IMR-90 (cell line): ENCODE measurements at regions not wholly inside any gene's neighbourhood (a gene's known extent, or its start where the extent isn't known, plus 50 kb on each side); places are given as distances from the start of the nearest gene placed in this dataset.

ENCODE experiments used
- ATAC-seq: fragments of 200-7000 bp; cut with Tn5 transposase; 2 replicates; pipeline ENCODE4 v1.9.1; 2020; ENCODE audit warnings: low read depth, mild to moderate bottlenecking, moderate library complexity
- BruUV-seq: library from RNA; stranded (reverse); fragments of 400-500 nt; replicated peaks from 2 replicates; lab custom pipeline; 2021; lab: Mats Ljungman, UMichigan
- CTCF ChIA-PET: fragments of 300-600 bp; formaldehyde crosslinking; extraction: SDS; loops from one replicate; lab custom pipeline; 2021; ENCODE audit warnings: antibody characterized with exemption; lab: Yijun Ruan, JAX
- POLR2A ChIA-PET: fragments of 300-600 bp; sonication (Branson Sonifier 250); formaldehyde crosslinking; loops from one replicate; lab custom pipeline; 2022; ENCODE audit warnings: antibody characterized with exemption; ENCODE audit not compliant: unreplicated experiment; lab: Charles Lee
- DNase-seq: peaks from one replicate; pipeline ENCODE4 v3.0.0; 2013
- H2AFZ ChIP-seq: replicated peaks from 2 replicates; pipeline ENCODE3; 2013; ENCODE audit warnings: low read length, mild to moderate bottlenecking; ENCODE audit not compliant: poor library complexity
- H2AK5ac ChIP-seq: 2 replicates; pipeline ENCODE4 v1.6.1; 2013; ENCODE audit warnings: low read depth, low read length, inconsistent platforms
- H2AK9ac ChIP-seq: replicated peaks from 2 replicates; pipeline ENCODE3; 2013; ENCODE audit warnings: mild to moderate bottlenecking, low read depth, low read length, moderate library complexity; ENCODE audit not compliant: poor library complexity
- H2BK120ac ChIP-seq: 2 replicates; pipeline ENCODE4 v1.6.1; 2013; ENCODE audit warnings: low read depth, low read length, inconsistent platforms
- H2BK15ac ChIP-seq: 3 replicates; pipeline ENCODE4 v1.6.1; 2013; ENCODE audit warnings: low read depth, low read length, inconsistent platforms
- H2BK20ac ChIP-seq: 2 replicates; pipeline ENCODE4 v1.6.1; 2013; ENCODE audit warnings: low read depth, mild to moderate bottlenecking, inconsistent platforms, low read length, moderate library complexity
- H2BK5ac ChIP-seq: 2 replicates; pipeline ENCODE4 v1.6.1; 2013; ENCODE audit warnings: mild to moderate bottlenecking, low read depth, low read length, inconsistent platforms; ENCODE audit not compliant: poor library complexity, severe bottlenecking
- H3K14ac ChIP-seq: replicated peaks from 2 replicates; pipeline ENCODE4 v1.6.1; 2013; ENCODE audit warnings: low read depth, low read length, inconsistent platforms
- H3K18ac ChIP-seq: 2 replicates; pipeline ENCODE4 v1.6.1; 2013; ENCODE audit warnings: low read depth, low read length, control low read depth
- H3K23ac ChIP-seq: 2 replicates; pipeline ENCODE4 v1.6.1; 2013; ENCODE audit warnings: low read depth, low read length, inconsistent platforms
- H3K27ac ChIP-seq: 2 replicates; pipeline ENCODE4 v1.5.1; 2013; ENCODE audit warnings: mild to moderate bottlenecking, control low read depth, low read length; ENCODE audit not compliant: insufficient read depth
- H3K27me3 ChIP-seq: 2 replicates; pipeline ENCODE4 v1.6.1; 2013; ENCODE audit warnings: low read length; ENCODE audit not compliant: control insufficient read depth, insufficient read depth
- H3K36me3 ChIP-seq: 2 replicates; pipeline ENCODE4 v1.6.1; 2013; ENCODE audit warnings: low read length, mixed read lengths; ENCODE audit not compliant: control insufficient read depth, insufficient read depth
- H3K4ac ChIP-seq: 2 replicates; pipeline ENCODE4 v1.6.1; 2013; ENCODE audit warnings: low read depth, low read length, inconsistent platforms
- H3K4me1 ChIP-seq: 2 replicates; pipeline ENCODE4 v1.6.1; 2013; ENCODE audit warnings: low read length, mixed read lengths; ENCODE audit not compliant: control insufficient read depth, insufficient read depth
- H3K4me2 ChIP-seq: 2 replicates; pipeline ENCODE4 v1.6.1; 2013; ENCODE audit warnings: low read depth, mild to moderate bottlenecking, control low read depth, low read length, moderate library complexity
- H3K4me3 ChIP-seq: 2 replicates; pipeline ENCODE4 v1.5.1; 2013; ENCODE audit warnings: low read depth, mild to moderate bottlenecking, control low read depth, low read length, moderate library complexity; ENCODE audit not compliant: insufficient read depth
- H3K56ac ChIP-seq: 2 replicates; pipeline ENCODE4 v1.6.1; 2013; ENCODE audit warnings: low read length, inconsistent platforms; ENCODE audit not compliant: insufficient read depth; ENCODE audit errors: extremely low read depth
- H3K79me1 ChIP-seq, 2 experiments: 2 replicates each; pipeline ENCODE4 v1.6.1; 2013; ENCODE audit warnings: low read length in 2 of 2, inconsistent platforms in 1 of 2, low read depth in 1 of 2
- H3K9ac ChIP-seq: 2 replicates; pipeline ENCODE4 v1.6.1; 2013; ENCODE audit warnings: low read depth, low read length, control low read depth
- H3K9me1 ChIP-seq: 2 replicates; pipeline ENCODE4 v1.6.1; 2013; ENCODE audit warnings: low read length, inconsistent platforms; ENCODE audit not compliant: insufficient read depth
- H3K9me3 ChIP-seq: 2 replicates; pipeline ENCODE4 v1.6.1; 2013; ENCODE audit warnings: low read length; ENCODE audit not compliant: control insufficient read depth, insufficient read depth
- H4K20me1 ChIP-seq: 2 replicates; pipeline ENCODE4 v1.6.1; 2013; ENCODE audit warnings: low read length, inconsistent platforms; ENCODE audit not compliant: insufficient read depth
- H4K5ac ChIP-seq: 2 replicates; pipeline ENCODE4 v1.6.1; 2013; ENCODE audit warnings: mild to moderate bottlenecking, low read depth, low read length, control low read depth
- H4K8ac ChIP-seq, 2 experiments: 2 replicates each; pipeline ENCODE4 v1.6.1; 2013; ENCODE audit warnings: low read depth in 2 of 2, low read length in 2 of 2, control low read depth in 1 of 2, inconsistent platforms in 1 of 2
- H4K91ac ChIP-seq: 2 replicates; pipeline ENCODE4 v1.6.1; 2013; ENCODE audit warnings: low read depth, low read length, inconsistent platforms; ENCODE audit not compliant: insufficient read depth
- BHLHE40 ChIP-seq: fragments of 150-350 bp; IDR thresholded peaks from 2 replicates; pipeline ENCODE4 v1.6.1; 2016; ENCODE audit warnings: mild to moderate bottlenecking, low read depth, low read length
- CEBPB ChIP-seq: IDR thresholded peaks from 2 replicates; pipeline ENCODE4 v1.6.1; 2012; ENCODE audit warnings: low read depth, low read length, improper control_type of control experiment
- CHD1 ChIP-seq: IDR thresholded peaks from 2 replicates; pipeline ENCODE4 v1.6.1; 2012; ENCODE audit warnings: low read depth, low read length, improper control_type of control experiment
- FOS ChIP-seq: fragments of 150-350 bp; IDR thresholded peaks from 2 replicates; pipeline ENCODE4 v1.6.1; 2016; ENCODE audit warnings: low read depth, low read length
- MAFK ChIP-seq: IDR thresholded peaks from 2 replicates; pipeline ENCODE4 v1.6.1; 2012; ENCODE audit warnings: low read depth, low read length, improper control_type of control experiment
- MAZ ChIP-seq: IDR thresholded peaks from 2 replicates; pipeline ENCODE4 v1.6.1; 2012; ENCODE audit warnings: low read depth, mild to moderate bottlenecking, low read length, improper control_type of control experiment, moderate library complexity, borderline replicate concordance
- MXI1 ChIP-seq: IDR thresholded peaks from 2 replicates; pipeline ENCODE4 v1.6.1; 2012; ENCODE audit warnings: low read depth, mild to moderate bottlenecking, low read length, moderate library complexity, borderline replicate concordance
- NFE2L2 ChIP-seq: fragments of 150-350 bp; IDR thresholded peaks from 2 replicates; pipeline ENCODE4 v1.6.1; 2016; ENCODE audit warnings: low read depth, mild to moderate bottlenecking, low read length
- POLR2A ChIP-seq: IDR thresholded peaks from 2 replicates; pipeline ENCODE4 v1.6.1; 2012; ENCODE audit warnings: mild to moderate bottlenecking, low read depth, low read length
- RAD21 ChIP-seq: IDR thresholded peaks from 2 replicates; pipeline ENCODE4 v1.6.1; 2012; ENCODE audit warnings: low read length, improper control_type of control experiment
- RCOR1 ChIP-seq: IDR thresholded peaks from 2 replicates; pipeline ENCODE4 v1.6.1; 2012; ENCODE audit warnings: mild to moderate bottlenecking, low read length, improper control_type of control experiment; ENCODE audit not compliant: insufficient replicate concordance
- RFX5 ChIP-seq: IDR thresholded peaks from 2 replicates; pipeline ENCODE4 v1.8.0; 2012; ENCODE audit warnings: low read depth, mild to moderate bottlenecking, low read length, moderate library complexity
- SMC3 ChIP-seq: fragments of 150-350 bp; IDR thresholded peaks from 2 replicates; pipeline ENCODE4 v1.6.1; 2016; ENCODE audit warnings: low read depth, mild to moderate bottlenecking, antibody characterized with exemption, low read length, moderate library complexity
- USF2 ChIP-seq: fragments of 150-350 bp; IDR thresholded peaks from 2 replicates; pipeline ENCODE4 v1.6.1; 2017; ENCODE audit warnings: mild to moderate bottlenecking, antibody characterized with exemption, low read length, low read depth
- WGBS, 2 experiments: methylation state at CpG; one replicate each; pipeline versions ENCODE4 v1.1.5 to v1.1.7; 2013; ENCODE audit warnings: missing lambda C conversion rate in 2 of 2; ENCODE audit not compliant: insufficient read length in 1 of 2; ENCODE audit errors: extremely low coverage in 2 of 2; 5-methylcytosine and 5-hydroxymethylcytosine counted together
- dilution Hi-C: fragments of 300-500 bp; cut with HindIII; formaldehyde crosslinking; loops from one replicate; pipeline ENCODE4 v1.14.3; 2018; ENCODE audit warnings: low sequenced_read_pairs; ENCODE audit not compliant: unreplicated experiment
- in situ Hi-C: fragments of 300-500 bp; cut with MboI; formaldehyde crosslinking; loops from 3 replicates; pipeline ENCODE4 v1.14.3; 2019; ENCODE audit warnings: low sequenced_read_pairs, inconsistent platforms, mixed read lengths
- intact Hi-C: fragments of 100-400 bp; cut with micrococcal nuclease; formaldehyde crosslinking; loops from 2 replicates; pipeline ENCODE4 v1.10.0; 2022
- TF ChIP-seq, protein P1 (sequence below): conservative IDR thresholded peaks from 2 replicates; pipeline ENCODE4 v1.5.1; 2012; ENCODE audit warnings: mild to moderate bottlenecking, low read depth, low read length, improper control_type of control experiment
- TF ChIP-seq, protein P2 (sequence below): fragments of 150-350 bp; IDR thresholded peaks from 2 replicates; pipeline ENCODE4 v1.6.1; 2016; ENCODE audit warnings: low read depth, mild to moderate bottlenecking, low read length, moderate library complexity, borderline replicate concordance

DNA sequence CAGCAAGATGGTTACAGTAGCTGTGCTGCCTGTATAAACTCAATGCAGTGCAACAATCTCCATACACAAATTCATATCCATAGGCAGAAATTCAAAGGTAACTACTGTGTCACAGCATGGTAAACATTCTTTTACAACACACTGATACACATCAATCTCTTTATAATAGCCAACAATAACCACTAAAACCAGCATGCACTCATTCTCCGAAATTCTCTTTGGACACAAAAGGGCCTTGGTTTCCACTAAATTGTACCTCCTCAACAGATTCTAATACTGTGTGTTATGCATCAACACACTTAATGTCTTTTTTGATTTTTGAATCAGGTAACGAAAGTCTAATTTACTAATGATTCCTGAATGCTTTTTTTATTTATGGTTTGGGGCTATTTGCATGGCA lies 1323.7 kb downstream of the GRIK2 start:
- no peak overlapping the region for H4K5ac ChIP-seq
- H2BK15ac ChIP-seq, result no peak overlapping the region
- H4K91ac ChIP-seq, result no peak overlapping the region
- H3K9me3 ChIP-seq, result no peaks in the 10 kb centered on the region
- no peak overlapping the region for H2BK120ac ChIP-seq
- POLR2A ChIA-PET, result no interaction called here
- no peak overlapping the region for H3K56ac ChIP-seq
- no peak overlapping the region for H4K8ac ChIP-seq
- CTCF ChIA-PET, result interaction anchor here (0.6 kb wide), 1 partner anchor 725 kb away, joined by 4 read pairs; no protein-coding TSS in a partner anchor
- no peak overlapping the region for H2BK20ac ChIP-seq
- no peak overlapping the region for H2AK5ac ChIP-seq
- H3K14ac ChIP-seq, result no peak overlapping the region
- in situ Hi-C loops (no loop called here), intact Hi-C loops (no loop called here), dilution Hi-C loops (no loop called here)
- no peak overlapping the region for H3K4me2 ChIP-seq
- no peak overlapping the region for H3K9ac ChIP-seq
- no peak overlapping the region for H3K18ac ChIP-seq
- no TSS peak for BruUV-seq
- no peak overlapping the region for H3K23ac ChIP-seq
- no peaks in the 10 kb centered on the region for H3K4me1 ChIP-seq
- ATAC-seq (no peak), DNase-seq (no peak)
- WGBS, 2 experiments, result 20% methylated on average over 1 of the region's 2 CpGs; no CpG with 5 or more reads in 1 of the 2 experiments
- no peak overlapping the region for H3K27ac ChIP-seq
- no peak overlapping the region for H3K4me3 ChIP-seq
- H4K20me1 ChIP-seq, result no peaks in the 10 kb centered on the region
- TF ChIP-seq RCOR1, result no peak
- no peak for TF ChIP-seq RFX5
- TF ChIP-seq FOS, result no peak
- TF ChIP-seq MAFK, result no peak
- no peak for TF ChIP-seq CEBPB
- TF ChIP-seq MAZ, result no peak
- no peak for TF ChIP-seq CHD1
- no peak for TF ChIP-seq MXI1
- TF ChIP-seq, protein P1, sequence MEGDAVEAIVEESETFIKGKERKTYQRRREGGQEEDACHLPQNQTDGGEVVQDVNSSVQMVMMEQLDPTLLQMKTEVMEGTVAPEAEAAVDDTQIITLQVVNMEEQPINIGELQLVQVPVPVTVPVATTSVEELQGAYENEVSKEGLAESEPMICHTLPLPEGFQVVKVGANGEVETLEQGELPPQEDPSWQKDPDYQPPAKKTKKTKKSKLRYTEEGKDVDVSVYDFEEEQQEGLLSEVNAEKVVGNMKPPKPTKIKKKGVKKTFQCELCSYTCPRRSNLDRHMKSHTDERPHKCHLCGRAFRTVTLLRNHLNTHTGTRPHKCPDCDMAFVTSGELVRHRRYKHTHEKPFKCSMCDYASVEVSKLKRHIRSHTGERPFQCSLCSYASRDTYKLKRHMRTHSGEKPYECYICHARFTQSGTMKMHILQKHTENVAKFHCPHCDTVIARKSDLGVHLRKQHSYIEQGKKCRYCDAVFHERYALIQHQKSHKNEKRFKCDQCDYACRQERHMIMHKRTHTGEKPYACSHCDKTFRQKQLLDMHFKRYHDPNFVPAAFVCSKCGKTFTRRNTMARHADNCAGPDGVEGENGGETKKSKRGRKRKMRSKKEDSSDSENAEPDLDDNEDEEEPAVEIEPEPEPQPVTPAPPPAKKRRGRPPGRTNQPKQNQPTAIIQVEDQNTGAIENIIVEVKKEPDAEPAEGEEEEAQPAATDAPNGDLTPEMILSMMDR, result no peak
- TF ChIP-seq POLR2A, result no peak
- TF ChIP-seq SMC3, result no peak
- TF ChIP-seq, protein P2, sequence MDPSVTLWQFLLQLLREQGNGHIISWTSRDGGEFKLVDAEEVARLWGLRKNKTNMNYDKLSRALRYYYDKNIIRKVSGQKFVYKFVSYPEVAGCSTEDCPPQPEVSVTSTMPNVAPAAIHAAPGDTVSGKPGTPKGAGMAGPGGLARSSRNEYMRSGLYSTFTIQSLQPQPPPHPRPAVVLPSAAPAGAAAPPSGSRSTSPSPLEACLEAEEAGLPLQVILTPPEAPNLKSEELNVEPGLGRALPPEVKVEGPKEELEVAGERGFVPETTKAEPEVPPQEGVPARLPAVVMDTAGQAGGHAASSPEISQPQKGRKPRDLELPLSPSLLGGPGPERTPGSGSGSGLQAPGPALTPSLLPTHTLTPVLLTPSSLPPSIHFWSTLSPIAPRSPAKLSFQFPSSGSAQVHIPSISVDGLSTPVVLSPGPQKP, result no peak
- TF ChIP-seq BHLHE40, result no peak
- TF ChIP-seq USF2, result no peak
- TF ChIP-seq NFE2L2, result no peak
- no peak for TF ChIP-seq RAD21
- H3K36me3 ChIP-seq, result no peaks in the 10 kb centered on the region
- H3K27me3 ChIP-seq, result no peaks in the 10 kb centered on the region
- H3K79me1 ChIP-seq, result no peaks in the 10 kb centered on the region
- no peak overlapping the region for H3K4ac ChIP-seq
- no peak overlapping the region for H2BK5ac ChIP-seq
- H2AFZ ChIP-seq, result no peak overlapping the region
- H3K9me1 ChIP-seq, result no peaks in the 10 kb centered on the region
- H2AK9ac ChIP-seq, result no peak overlapping the region
